Epithelial cell of esophagus (primary cell): ENCODE measurements at regions not wholly inside any gene's neighbourhood (a gene's known extent, or its start where the extent isn't known, plus 50 kb on each side); places are given as distances from the start of the nearest gene placed in this dataset.

Experiments
- DNase-seq: peaks from one replicate; pipeline ENCODE4 v3.0.0; 2010; ENCODE audit warnings: low read depth
- H3K4me3 ChIP-seq: 2 replicates; pipeline ENCODE4 v1.5.1; 2011; ENCODE audit warnings: mild to moderate bottlenecking, low read length, control low read depth
- CTCF ChIP-seq: IDR thresholded peaks from 2 replicates; pipeline ENCODE4 v1.5.1; 2011; ENCODE audit warnings: low read depth, mild to moderate bottlenecking, low read length, control low read depth, inconsistent platforms; ENCODE audit not compliant: insufficient read depth; ENCODE audit errors: missing control alignments

GRCh38 chr2:216971593-216971992 lies 111.7 kb upstream of the TNP1 start:
- no peak for DNase-seq
- TF ChIP-seq CTCF: no peak
- no peak overlapping the region for H3K4me3 ChIP-seq

DNA sequence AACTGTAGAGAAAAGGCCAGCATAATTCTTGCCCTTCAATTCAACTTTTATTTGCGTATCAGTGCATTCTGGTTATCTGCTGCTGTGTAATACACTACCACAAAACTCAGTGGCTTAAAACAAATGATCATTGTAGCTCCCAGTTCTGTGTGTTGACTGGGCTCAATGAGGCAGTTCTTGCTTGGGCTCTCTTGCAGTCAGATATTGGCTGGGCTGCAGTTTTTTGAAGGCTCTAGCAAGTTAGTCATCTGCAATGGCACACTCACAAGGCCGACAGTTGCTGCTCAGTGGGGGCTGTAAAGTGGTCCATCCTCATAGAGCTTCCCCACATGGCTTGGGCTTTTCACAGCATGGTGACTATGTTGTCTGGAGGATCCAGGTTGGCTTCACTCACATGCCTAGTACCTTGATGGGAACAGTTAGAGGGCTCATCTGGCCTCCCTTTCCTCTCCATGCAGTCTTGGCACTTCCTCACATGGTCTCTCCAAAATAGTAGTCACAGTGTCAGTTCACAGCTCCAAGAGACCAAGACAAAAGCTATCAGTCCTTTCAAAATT lies 110.6 kb upstream of the TNP1 start:
- no peak for DNase-seq
- no peak overlapping the region for H3K4me3 ChIP-seq
- no peak for TF ChIP-seq CTCF

DNA sequence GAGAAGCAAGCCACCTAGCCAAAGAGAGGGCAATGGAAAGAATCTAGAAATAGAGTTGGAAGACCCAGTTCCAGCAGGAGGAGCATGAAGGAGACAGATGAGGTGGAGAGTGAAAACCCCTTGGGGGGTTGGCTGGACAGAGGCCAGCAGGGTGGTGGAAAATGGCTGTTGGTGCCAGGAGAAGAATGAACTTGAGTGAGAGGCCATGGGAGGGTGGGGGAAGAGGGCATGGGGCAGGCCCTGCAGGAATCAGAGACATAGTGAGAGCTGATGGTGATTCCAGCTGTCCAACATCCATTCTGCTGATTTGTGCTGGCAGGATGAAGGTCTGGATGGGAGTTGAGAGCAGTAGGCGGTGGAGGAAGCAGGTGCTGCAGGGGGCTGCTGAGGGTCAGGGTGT lies 108.0 kb upstream of the TNP1 start:
- no peak for TF ChIP-seq CTCF
- no peak overlapping the region for H3K4me3 ChIP-seq
- no peak for DNase-seq

DNA sequence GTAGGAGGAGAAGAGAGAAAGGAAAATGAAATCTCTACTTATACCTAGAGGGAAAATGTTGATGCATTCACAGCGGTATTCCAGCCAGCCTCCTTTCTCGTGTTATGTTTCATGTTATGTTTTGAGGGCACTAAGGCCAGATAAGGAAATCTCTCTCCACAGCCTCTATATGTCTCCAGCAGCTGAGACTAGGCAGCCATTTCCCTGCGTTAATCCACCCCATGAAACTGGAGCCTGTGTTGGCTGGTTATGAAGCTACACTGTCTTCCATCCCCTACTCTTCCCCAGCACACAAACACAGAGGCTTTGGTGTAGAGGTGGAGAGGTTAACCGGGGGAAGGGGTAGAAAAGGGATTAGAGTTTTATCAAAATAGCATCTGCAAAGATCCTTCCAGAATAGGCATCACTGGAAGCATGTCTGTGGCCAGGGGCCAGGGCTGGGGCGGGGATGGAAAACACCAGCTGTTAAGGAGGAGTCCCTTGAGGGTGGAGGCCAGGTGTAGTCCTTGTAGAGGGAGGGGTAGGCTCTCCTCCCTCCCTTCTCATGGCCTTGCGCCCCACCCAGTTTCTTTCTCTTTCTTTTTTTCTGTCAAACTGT lies 100.9 kb upstream of the TNP1 start:
- no peak for DNase-seq
- no peak for TF ChIP-seq CTCF

DNA sequence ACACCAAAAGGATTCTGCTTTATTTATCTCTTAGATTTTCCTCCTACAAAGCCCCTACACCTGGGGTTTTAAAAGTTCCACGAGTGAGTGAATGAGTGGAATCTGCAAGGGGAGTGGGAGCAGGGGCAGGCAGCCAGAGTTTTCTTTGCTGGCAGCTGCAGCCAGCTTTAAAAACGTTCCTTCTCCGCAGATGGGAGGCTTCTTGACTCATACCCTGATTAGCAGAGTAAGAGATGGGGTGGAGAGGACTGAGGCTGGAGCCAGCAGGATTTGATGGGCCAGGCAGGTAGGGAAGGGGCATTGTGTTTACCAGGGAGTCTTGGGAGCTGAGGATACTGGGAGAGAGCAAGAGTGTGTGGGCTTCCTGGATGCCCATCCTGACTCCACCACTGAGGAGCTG lies 99.6 kb upstream of the TNP1 start:
- no peak for TF ChIP-seq CTCF
- H3K4me3 ChIP-seq: no peak overlapping the region
- no peak for DNase-seq

More for the DNA sequence above, 100.9 kb upstream of the TNP1 start:
- no peak overlapping the region for H3K4me3 ChIP-seq

GRCh38 chr2:216956820-216957493 lies 97.1 kb upstream of the TNP1 start:
- DNase-seq: no peak
- no peak for TF ChIP-seq CTCF
- no peak overlapping the region for H3K4me3 ChIP-seq
